ENCODE measurements at regions not wholly inside any gene's neighbourhood (a gene's known extent, or its start where the extent isn't known, plus 50 kb on each side); places are given as distances from the start of the nearest gene placed in this dataset.
A peak's percentile ranks its signal among the peaks of the same experiment; 100 is the strongest.

- no peak for DNase-seq (ENCODE audit: low read depth)
- no peak for TF ChIP-seq CTCF (conservative IDR thresholded peaks at IDR 0.05; ENCODE audit: low read length)
- H3K4me3 ChIP-seq (ENCODE audit: low read length): no peak overlapping the region
Measured at GRCh38 chr1:83698644-83699043, 300.3 kb downstream of the TTLL7 start.

- TF ChIP-seq CTCF (conservative IDR thresholded peaks at IDR 0.05; ENCODE audit: low read length): no peak
- no peak for DNase-seq (ENCODE audit: low read depth)
- H3K4me3 ChIP-seq (ENCODE audit: low read length): no peak overlapping the region
Measured at GRCh38 chr1:83697961-83698360, 301.0 kb downstream of the TTLL7 start.

- DNase-seq (ENCODE audit: low read depth): no peak
Measured at GRCh38 chr1:83697220-83697619, 301.7 kb downstream of the TTLL7 start.

GRCh38 chr1:83694449-83694848 is 304.5 kb downstream of the TTLL7 start:
- H3K4me3 ChIP-seq (ENCODE audit: low read length): no peak overlapping the region
- no peak for DNase-seq (ENCODE audit: low read depth)
- TF ChIP-seq CTCF (conservative IDR thresholded peaks at IDR 0.05; ENCODE audit: low read length): no peak

More at GRCh38 chr1:83697220-83697619, 301.7 kb downstream of the TTLL7 start:
- H3K4me3 ChIP-seq (ENCODE audit: low read length): no peak overlapping the region
- no peak for TF ChIP-seq CTCF (conservative IDR thresholded peaks at IDR 0.05; ENCODE audit: low read length)

- DNase-seq (ENCODE audit: low read depth): no peak
- TF ChIP-seq CTCF (conservative IDR thresholded peaks at IDR 0.05; ENCODE audit: low read length): no peak
- peak overlapping the region; percentile 36 for H3K4me3 ChIP-seq (ENCODE audit: low read length)
Measured at GRCh38 chr1:83693427-83694126, 305.4 kb downstream of the TTLL7 start.

- no peak for TF ChIP-seq CTCF (conservative IDR thresholded peaks at IDR 0.05; ENCODE audit: low read length)
- no peak for DNase-seq (ENCODE audit: low read depth)
Measured at GRCh38 chr1:83692524-83693381, 306.2 kb downstream of the TTLL7 start.

More at GRCh38 chr1:83692524-83693381, 306.2 kb downstream of the TTLL7 start:
- H3K4me3 ChIP-seq (ENCODE audit: low read length): peak overlapping the region; percentile 36
